HuH-7 (cell line): ENCODE measurements at regions not wholly inside any gene's neighbourhood (a gene's known extent, or its start where the extent isn't known, plus 50 kb on each side); places are given as distances from the start of the nearest gene placed in this dataset.

Experiments used
- DNase-seq: peaks from one replicate; pipeline ENCODE4 v3.0.0; 2011; ENCODE audit warnings: low spot score

DNA sequence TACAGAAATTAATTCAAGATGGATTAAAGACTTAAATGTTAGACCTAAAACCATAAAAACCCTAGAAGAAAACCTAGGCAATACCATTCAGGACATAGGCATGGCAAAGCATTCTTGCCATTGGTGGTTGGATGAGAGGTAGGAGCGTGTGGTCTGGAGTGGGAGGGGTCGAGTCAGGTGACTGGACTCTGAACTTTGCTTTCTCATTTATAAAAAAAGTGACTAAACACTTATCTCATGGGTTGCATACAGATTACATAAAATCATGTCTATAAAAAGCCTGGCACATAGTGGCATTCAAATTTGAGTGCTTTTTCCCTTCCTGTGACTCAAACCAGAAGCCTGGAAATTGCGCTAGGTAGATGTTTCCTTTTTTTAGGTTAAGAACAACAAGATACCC is 159.7 kb upstream of the SHISA6 start:
- DNase-seq: no peak

DNA sequence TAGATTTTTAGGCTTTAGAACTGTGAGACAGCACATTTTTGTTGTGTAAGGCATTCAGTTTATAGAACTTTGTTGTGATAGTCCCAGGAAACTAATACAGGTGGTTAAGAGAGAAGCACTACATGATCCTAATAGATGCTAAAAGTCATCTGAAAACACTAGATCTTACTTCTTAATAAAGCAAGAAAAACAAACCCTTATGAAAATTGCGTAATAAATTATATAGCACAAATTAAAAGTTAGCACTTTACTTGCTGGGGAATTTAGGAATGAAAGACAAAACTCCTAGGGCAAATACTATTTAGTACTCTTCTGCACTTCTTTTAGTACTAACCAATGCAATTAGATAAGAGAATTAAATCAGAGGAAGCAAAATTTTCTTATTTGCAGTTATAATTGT is 163.3 kb upstream of the SHISA6 start:
- DNase-seq: no peak

DNA sequence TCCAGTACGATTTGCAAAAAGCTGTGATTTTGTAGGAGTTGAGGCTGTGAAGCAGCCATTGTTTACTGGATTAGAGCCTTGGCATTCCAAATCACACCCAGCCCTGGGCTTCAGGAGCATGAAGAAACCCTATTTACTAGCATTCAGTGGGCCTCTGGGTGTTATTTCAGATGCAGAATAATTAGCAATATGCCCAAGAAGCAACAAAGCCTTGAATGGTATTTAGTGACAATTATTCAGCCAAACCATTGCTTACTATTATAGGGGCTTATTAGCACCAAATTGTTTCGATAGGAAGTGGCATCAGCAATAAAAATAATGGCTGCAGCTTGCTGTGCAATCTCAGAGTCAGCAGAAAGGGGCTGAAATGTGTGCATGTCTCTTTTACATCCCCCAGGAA is 166.6 kb upstream of the SHISA6 start:
- no peak for DNase-seq

DNA sequence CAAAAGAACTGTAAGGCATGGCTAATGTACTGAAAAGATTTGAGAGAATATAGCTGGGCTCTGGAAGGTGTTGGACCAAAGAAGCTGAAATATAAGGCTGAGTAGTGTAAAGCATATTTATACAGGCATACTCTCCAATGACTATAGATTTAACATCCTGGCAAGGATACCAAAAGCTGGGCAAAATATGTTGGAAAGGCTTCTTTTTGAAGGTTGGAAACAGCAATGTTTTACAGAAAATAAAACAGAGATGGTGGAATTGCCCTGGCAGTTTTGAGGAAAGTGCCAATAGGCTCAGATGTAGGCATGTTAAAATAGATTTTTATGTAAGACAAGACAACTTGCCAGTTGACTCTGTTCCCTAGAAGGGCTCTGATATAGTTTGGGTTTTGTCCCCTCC is 184.1 kb upstream of the SHISA6 start:
- no peak for DNase-seq

DNA sequence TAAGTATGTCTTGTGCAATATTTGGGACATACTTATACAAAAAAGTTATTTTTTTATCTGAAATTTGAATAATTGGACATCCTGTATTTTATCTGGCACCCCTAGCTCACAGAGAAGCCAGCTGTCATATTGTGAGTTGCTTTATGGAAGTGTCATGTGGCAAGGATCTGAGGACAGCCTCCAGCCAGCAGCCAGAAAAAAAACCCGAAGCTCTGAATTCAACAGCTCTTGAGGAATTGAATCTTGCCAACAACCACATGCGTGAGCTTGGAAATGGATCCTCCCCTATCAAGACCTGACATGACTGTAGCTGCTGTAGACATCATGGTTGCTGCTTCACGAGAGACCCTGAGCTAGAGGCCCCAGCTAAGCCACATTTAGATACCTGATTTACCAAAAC is 187.2 kb upstream of the SHISA6 start:
- DNase-seq: no peak

DNA sequence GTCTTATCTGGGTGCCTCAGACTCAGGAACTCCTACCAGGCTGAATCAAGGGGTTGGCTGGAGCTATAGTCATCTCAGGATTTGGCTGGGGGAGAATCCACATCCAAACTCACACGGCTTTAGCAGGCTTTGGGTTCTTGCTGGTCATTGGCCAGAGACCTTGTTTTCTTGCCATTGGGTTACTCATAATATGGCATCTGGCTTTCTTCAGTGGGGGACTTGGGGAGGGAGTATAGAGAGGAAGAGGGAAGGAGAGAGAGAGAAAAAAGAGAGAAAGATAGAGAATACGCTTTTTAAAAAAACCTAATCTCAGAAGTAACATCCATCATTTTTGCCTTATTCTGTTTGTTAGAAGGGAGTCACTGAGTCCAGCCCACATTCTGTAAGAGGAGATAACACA is 191.5 kb upstream of the SHISA6 start:
- no peak for DNase-seq

DNA sequence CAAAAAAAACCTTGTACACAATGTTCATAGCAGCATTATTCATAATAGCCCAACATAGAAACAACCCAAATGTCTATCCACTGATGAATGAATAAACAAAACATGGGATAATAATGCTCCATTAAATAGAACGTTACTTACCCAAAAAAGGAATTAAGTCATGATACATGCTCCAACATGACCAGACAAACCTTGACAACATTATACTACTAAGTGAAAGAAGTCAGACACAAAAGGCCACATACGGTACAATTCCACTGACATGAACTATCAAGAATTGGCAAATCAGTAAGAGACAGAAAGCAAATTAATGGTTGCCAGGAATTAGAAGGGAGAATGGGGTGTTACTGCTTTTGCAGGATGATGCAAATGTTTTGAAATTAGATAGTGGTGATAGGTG is 193.8 kb upstream of the SHISA6 start:
- no peak for DNase-seq

DNA sequence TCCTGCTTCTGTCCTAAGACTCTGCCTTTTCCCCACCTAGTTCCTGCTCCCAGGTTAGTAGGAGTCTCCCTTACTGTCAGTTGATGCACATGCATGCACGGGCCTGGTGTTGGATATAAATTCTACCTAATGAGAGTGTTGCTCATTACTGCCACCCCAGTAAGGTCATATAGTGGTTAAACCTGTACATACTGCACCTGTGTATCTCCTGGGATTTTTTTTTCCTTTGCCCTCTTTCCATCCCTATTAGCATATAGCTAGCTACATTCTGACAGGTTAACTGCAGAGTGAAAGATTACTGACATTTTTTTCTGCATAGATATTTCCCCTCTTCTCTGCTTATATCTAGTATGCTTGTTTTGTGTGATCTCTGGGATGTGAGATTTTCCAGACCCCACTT is 201.5 kb upstream of the PIRT start:
- no peak for DNase-seq

DNA sequence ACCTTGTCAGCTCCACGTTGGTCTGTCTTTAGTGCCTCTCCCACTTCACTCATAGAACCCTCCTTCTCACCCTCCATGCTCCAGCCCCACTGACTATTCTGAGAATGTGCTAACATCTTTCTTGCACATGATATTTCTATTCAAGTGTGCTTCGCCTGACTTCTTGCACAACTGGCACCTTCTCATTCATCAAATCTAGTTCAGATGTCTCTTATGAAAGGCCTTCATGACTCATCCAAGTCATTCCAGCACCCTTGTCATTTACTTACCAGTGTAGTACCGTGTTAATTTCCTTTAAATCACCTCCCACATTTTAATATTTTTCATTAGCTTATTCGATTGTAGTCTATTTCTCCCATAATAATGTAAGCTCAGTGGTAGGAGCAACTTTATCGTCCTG is 197.8 kb upstream of the PIRT start:
- DNase-seq: no peak

DNA sequence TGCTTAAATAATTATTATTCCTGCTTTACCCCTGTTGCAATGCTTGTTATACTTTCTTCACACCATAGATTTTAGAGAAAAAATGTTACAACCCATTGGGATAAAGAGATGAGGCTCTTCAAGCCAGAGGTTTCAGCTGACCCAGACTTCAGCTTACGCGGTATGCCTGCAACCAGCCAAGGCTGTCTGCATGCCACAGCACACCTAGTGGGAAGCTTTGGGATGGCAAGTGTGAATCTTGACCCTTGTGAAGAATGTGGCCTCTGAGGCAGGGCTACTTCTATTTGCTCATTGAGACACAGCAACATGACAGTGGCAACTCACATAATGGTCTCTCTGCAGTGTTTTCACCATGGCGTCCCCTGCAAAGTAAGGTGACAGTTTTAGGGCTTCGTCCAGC is 193.9 kb upstream of the PIRT start:
- DNase-seq: no peak

DNA sequence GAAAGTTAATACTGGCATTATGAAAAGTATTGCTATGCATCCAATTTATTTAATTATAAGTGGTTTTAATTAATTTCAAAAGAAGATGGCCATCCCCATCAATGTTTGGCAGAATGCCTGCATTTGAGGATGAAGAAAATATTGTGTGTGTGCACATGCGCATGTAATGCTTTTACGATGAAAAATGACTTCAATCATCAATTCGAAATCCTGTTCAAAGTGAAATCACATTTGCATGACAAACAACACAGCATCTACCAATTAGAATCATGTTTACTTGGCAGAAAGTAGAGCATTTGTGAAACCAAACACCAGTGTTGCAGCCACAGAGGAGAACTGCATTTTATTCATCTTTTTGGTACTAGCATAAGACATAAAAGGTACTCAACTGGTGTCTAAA is 191.9 kb upstream of the PIRT start:
- no peak for DNase-seq

DNA sequence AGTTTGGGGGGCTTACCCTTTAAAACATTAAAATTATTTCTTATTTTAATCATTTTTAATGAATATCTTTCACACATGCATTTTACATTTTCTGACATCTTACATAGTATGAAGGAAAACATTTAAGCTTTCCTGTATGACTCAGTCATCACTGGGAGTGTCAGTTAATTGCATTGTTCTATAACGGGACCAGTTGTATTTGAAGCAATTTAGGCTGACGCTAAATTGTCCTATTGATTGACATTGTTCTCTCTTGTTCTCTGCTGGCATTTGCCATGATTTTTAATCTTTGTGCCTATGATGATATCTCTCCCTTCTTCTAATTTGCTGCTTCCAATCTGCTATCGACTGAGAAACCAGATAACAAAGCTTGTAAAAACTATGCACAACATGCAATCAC is 190.5 kb upstream of the PIRT start:
- no peak for DNase-seq

DNA sequence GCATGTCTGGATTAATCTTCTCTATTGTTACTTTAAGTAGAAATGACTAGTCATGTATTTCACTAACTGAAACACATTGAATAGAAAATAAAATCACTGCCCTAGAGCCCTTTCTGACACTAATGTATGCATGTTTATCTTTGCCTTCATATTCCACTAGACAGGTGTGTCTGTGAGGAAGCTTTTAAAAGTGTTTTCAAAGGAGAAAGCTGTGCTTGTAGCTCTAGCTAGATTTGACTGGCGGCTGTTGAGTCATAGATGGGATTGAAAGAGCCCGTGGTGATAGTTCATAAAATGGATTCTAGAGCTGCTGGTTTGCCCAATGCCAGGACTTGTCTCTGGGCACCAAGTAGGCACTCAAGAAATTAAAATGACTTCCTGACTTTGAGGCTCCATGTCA is 189.0 kb upstream of the PIRT start:
- DNase-seq: no peak

DNA sequence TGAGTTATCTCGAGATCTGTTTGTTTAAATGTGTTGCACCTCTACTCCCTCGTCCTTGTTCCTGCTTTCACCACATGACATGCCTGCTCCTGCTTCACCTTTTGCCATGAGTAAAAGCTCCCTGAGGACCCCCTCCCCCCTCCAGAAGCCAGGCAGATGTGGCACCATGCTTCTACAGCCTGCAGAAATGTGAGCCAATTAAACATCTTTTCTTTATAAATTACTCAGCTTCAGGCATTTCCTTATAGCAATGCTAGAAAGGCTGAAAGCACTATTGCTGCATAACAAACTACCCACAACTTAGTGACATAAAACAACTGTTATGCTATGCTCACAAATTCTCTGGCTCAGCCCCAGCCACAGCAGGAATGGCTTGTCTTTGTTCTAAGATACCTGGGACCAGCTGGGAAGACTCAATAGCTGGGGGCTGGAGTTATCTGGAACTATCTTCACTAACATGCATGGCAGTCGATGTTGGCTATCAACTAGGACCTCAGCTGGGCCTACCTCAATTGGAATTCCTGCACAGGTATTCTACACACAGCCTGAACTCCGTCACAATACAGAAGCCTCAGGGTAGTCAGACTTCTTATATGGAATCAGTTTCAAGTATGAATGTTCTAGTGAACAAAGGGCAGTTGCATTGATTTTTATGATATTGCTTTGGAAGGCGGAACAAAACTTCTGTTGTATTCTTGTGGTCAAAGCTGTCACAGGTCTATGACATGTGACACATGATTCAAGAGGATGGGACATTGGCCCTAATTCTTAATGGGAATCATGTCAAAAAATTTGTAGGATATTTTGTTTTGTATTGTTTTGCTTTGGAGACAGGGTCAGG is 186.0 kb upstream of the PIRT start:
- no peak for DNase-seq

DNA sequence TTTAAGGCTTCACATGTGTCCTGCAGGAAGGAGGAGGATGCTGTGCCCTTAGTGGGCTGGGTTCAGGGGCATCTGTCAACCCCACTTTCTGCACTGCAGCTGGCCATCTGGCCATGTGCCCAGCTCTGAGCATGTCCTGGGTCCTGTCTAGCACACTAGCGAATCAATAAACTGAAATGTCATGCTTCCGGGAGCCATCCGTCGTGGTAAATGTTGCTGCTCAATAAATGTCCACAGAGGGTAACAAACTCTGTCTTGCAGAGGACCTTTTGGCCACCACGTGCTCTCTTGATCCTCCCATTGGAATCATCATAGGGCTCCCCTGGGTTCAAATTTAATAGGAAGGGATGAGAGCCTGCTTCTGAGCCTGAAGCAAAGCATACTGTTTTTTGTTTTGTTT is 168.6 kb upstream of the PIRT start:
- DNase-seq: no peak

DNA sequence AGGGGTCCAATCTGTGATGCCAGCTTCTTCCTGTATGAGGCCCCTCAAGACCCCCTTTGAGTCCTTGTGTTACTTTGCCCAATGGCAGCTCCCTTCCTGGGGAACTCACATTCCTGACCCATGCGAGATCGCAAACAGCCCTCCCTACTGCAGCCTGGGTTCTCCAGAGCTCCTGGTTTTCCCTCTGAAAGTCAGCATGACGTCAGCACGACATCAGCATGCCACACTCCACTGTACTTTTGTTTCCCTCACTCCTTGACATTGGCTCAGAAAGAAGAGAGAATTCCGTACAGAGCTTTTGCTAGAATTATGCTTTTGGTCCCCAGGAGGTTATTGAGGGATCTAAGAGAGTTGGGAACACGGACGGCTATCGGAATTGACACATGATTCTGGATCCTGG is 168.1 kb upstream of the PIRT start:
- no peak for DNase-seq

DNA sequence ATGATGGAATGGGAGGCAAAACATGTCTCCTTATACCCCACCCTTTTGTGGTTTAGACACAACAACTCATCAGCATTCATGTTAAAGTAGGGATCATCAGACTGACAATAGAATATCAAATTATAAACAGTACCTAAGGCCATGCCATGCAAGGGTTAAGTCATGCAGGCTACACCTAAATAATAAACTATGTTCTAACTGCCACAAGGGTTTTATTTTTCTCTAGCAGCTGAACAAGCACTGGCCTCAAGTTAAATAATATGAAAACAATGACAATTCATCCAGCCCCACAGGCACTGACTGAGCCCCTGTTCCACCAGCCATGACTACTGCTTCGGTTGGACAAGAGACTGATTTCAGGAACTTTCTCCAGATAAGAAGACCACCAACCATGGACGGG is 164.5 kb upstream of the PIRT start:
- DNase-seq: no peak

DNA sequence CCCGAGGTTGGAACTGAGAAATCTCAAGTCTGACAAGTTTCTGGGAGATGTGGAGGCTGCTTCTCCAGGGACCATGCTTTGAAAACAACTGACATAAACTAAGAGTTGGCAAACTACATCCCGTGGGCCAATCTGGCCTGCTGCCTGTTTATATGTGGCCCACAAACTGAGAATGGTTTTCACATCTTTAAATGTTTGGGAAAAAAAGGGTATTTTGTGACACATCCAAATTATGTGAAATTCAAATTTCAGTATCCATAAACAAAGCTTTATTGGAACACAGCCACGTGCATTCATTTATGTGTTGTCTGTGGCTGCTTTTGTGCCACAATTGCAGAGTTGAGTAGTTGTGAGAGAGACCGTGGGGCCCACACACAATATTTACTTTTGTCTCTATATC is 163.8 kb upstream of the PIRT start:
- DNase-seq: no peak

DNA sequence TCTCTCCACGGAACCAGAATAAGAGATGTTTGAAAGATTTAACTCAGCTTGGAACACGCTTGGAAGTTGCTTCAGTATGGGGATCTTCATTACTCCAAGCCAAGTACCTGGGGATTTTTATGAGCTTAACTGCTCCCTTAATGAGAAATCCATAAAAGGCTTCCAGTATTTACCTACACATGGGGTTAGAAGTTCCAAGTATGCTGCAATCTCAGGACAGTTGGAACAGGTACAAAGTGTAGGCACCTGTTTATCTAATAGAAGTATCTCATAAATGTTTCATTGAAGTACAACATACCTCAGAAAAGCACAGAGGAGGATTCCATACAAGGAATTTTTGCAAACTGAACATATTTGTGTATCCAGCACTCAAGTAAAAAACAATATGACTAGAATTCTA is 161.6 kb upstream of the PIRT start:
- DNase-seq: no peak

DNA sequence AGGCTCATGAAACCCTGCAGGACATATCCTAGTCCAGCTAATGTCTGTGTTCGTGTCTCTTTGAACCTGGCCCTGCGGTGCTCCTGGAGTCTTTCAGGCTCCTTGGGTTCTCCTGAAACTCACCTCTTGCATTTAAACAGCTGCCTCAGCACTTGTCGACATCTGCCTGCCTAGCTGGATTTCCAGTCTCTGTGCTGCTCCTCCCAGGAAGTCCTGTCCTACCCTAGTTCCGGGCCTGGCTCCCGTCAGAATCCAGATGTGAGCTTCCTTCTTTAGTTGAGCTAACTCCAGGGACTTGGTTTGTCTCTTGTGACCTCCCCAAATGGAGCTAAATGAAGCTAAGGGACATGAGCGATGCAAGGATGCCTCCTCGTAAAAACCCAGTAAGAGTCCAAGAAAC is 155.2 kb upstream of the PIRT start:
- DNase-seq: no peak

DNA sequence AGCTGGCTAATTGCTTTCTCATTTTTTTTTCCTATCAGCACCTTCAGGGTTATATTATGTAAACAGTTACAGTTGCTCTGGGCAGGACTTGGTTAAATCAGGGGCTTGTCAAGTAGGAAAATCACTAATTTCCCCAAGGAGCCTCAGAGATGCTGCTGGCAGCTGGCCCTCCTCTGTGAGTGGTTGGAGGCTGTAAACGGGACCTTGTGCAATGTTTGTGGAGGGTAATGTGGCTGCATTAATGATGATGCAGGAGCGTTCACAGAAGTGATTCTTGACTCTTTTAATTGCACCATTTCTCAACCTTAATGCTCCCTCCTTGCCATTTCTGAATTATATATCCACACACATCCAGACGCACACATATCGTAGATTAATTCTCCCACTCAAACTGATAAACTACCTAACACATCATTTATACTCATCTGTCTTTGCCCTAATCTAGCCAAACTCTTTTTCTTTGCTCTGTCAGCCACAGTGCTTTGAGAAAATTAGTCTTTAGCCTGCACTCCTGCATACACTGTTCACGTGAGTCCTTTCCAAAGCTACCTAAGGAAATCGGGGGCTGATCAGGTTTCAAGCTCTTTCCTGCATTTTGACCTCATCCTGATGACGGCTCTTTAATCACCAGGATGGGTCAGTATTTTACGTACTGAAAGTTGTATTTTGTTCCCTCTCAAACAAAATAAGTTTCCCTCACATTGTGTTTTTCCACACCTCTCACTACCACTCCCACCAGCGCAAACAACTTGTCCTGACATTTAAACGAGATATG is 154.4 kb upstream of the PIRT start:
- no peak for DNase-seq

DNA sequence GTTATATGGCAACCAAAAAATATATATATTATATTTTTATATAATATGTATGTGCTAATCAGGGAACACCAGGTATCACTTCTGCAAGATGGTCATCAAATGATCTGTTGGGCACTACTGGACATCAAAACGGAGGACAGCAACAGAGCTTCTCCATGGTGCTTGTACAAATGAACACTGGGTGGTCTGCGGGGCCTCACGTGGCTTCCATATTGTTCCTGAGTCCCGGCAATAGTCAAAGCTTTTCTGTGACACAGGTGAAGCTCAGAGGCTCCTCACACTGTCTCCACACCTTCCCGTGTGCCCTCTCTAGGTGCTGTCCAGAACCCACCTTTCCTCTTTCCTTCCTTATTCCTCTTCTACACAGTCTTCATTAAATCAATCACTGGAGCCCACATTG is 149.9 kb upstream of the PIRT start:
- DNase-seq: no peak

DNA sequence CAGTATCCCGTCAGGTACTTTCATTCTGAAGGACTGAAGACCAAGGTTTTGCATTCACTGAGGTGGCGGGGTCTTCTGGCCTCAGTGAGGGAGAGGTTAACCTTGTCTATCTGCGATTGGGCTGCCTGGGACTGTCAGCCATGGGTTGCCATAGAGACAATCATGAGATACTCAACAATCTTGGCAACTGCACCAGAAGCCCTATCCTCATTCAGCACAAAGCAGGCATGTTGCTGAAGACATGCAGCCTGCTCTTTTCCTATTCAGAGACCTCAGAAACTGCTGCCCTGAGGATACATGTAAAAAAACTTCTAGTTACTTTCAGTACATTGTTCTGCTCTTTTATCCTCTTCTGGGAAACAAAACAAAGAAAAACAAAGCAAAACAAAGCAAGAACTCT is 146.3 kb upstream of the PIRT start:
- DNase-seq: no peak

DNA sequence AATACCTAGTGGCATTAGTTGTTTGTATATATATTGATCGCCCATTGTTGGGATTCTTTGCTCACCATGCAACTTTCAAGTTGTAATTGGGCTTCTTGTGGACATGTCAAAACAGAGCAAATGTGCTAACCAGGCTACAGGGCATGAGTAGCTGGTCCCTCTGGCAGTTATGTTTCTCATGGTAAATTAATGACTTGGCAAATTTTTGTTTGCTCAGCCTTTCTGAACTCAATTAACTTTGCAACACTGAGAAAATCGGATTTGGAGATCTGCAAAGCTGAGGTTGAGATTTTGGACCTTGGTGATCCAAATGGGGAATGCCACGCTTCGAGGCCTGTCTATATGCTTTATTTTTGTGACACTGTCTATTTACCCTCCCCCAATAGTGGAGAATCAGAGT is 138.5 kb upstream of the PIRT start:
- DNase-seq: no peak
